ENCODE measurements at regions not wholly inside any gene's neighbourhood (a gene's known extent, or its start where the extent isn't known, plus 50 kb on each side); places are given as distances from the start of the nearest gene placed in this dataset.

- H3K4me3 ChIP-seq = no peak overlapping the region
- no peak overlapping the region for H3K9ac ChIP-seq (ENCODE audit: insufficient read depth in 1 of 2, low read length in 2 of 2)
- DNase-seq (no peak), ATAC-seq (ENCODE audit: insufficient read depth, low FRiP score) (no peak)
- no peak for TF ChIP-seq CTCF (IDR thresholded peaks at IDR 0.05; ENCODE audit: control extremely low read depth, extremely low read depth)
- no peaks in the 10 kb centered on the region for H3K27me3 ChIP-seq (ENCODE audit: control insufficient read depth in 3 of 3, insufficient read depth in 3 of 3, low read length in 2 of 3)
- no peaks in the 10 kb centered on the region for H3K36me3 ChIP-seq (ENCODE audit: control insufficient read depth in 4 of 4, insufficient read depth in 4 of 4, low read length in 4 of 4)
- no peak overlapping the region for H3K27ac ChIP-seq (ENCODE audit: low read depth in 1 of 2, low read length in 1 of 2)
- no peaks in the 10 kb centered on the region for H3K9me3 ChIP-seq (ENCODE audit: control insufficient read depth in 4 of 4, insufficient read depth in 3 of 4, low read length in 3 of 4)
- H3K4me1 ChIP-seq (ENCODE audit: control insufficient read depth in 5 of 5, insufficient read depth in 5 of 5, low read length in 5 of 5) = peaks cover 0 to 6% (median 0%) of the 10 kb centered on the region in 5 donors
Measured at GRCh38 chr6:137688230-137688971, 178.7 kb upstream of the TNFAIP3 start.

- no peak for TF ChIP-seq CTCF (IDR thresholded peaks at IDR 0.05; ENCODE audit: control extremely low read depth, extremely low read depth)
- H3K4me1 ChIP-seq (ENCODE audit: control insufficient read depth in 5 of 5, insufficient read depth in 5 of 5, low read length in 5 of 5) = peaks cover 0 to 6% (median 0%) of the 10 kb centered on the region in 5 donors
- H3K36me3 ChIP-seq (ENCODE audit: control insufficient read depth in 4 of 4, insufficient read depth in 4 of 4, low read length in 4 of 4) = no peaks in the 10 kb centered on the region
- no peaks in the 10 kb centered on the region for H3K27me3 ChIP-seq (ENCODE audit: control insufficient read depth in 3 of 3, insufficient read depth in 3 of 3, low read length in 2 of 3)
- ATAC-seq (ENCODE audit: insufficient read depth, low FRiP score) = no peak
- DNase-seq = no peak
- no peak overlapping the region for H3K27ac ChIP-seq (ENCODE audit: low read depth in 1 of 2, low read length in 1 of 2)
- no peak overlapping the region for H3K4me3 ChIP-seq
- no peaks in the 10 kb centered on the region for H3K9me3 ChIP-seq (ENCODE audit: control insufficient read depth in 4 of 4, insufficient read depth in 3 of 4, low read length in 3 of 4)
- no peak overlapping the region for H3K9ac ChIP-seq (ENCODE audit: insufficient read depth in 1 of 2, low read length in 2 of 2)
- WGBS, 2 donors = 68 to 83% methylated on average over 4 of the region's 4 CpGs
Measured at GRCh38 chr6:137689377-137689776, 177.7 kb upstream of the TNFAIP3 start.

- DNase-seq = no peak
Measured at GRCh38 chr6:137690034-137690433, 177.0 kb upstream of the TNFAIP3 start.

More at GRCh38 chr6:137690034-137690433, 177.0 kb upstream of the TNFAIP3 start:
- no peak for TF ChIP-seq CTCF (IDR thresholded peaks at IDR 0.05; ENCODE audit: control extremely low read depth, extremely low read depth)
- H3K27ac ChIP-seq (ENCODE audit: low read depth in 1 of 2, low read length in 1 of 2) = no peak overlapping the region
- H3K4me1 ChIP-seq (ENCODE audit: control insufficient read depth in 5 of 5, insufficient read depth in 5 of 5, low read length in 5 of 5) = peaks cover 0 to 6% (median 0%) of the 10 kb centered on the region in 5 donors
- H3K4me3 ChIP-seq = no peak overlapping the region
- no peak overlapping the region for H3K9ac ChIP-seq (ENCODE audit: insufficient read depth in 1 of 2, low read length in 2 of 2)
- H3K9me3 ChIP-seq (ENCODE audit: control insufficient read depth in 4 of 4, insufficient read depth in 3 of 4, low read length in 3 of 4) = no peaks in the 10 kb centered on the region
- H3K36me3 ChIP-seq (ENCODE audit: control insufficient read depth in 4 of 4, insufficient read depth in 4 of 4, low read length in 4 of 4) = no peaks in the 10 kb centered on the region
- no peak for ATAC-seq (ENCODE audit: insufficient read depth, low FRiP score)
- no peaks in the 10 kb centered on the region for H3K27me3 ChIP-seq (ENCODE audit: control insufficient read depth in 3 of 3, insufficient read depth in 3 of 3, low read length in 2 of 3)
